Neural cell (in vitro differentiated cells): ENCODE measurements at regions not wholly inside any gene's neighbourhood (a gene's known extent, or its start where the extent isn't known, plus 50 kb on each side); places are given as distances from the start of the nearest gene placed in this dataset.

ENCODE experiments used
- H2AFZ ChIP-seq: fragments of 200-600, 300-800 bp; sonication (generic), shearing (Covaris generic); 2 replicates; pipeline ENCODE4 v1.6.0; 2014; ENCODE audit warnings: low read depth, mild to moderate bottlenecking, antibody characterized with exemption, low read length, moderate library complexity
- H3F3A ChIP-seq: fragments of 200-600 bp; shearing (Covaris generic); 2 replicates; pipeline ENCODE4 v1.6.1; 2016; ENCODE audit warnings: mild to moderate bottlenecking, moderate library complexity, mixed read lengths, antibody characterized with exemption, low read length; ENCODE audit not compliant: insufficient read depth, poor library complexity, severe bottlenecking
- H3K27ac ChIP-seq: fragments of 200-600, 300-800 bp; sonication (generic), shearing (Covaris generic); 2 replicates; pipeline ENCODE4 v1.5.1; 2014; ENCODE audit warnings: mild to moderate bottlenecking, low read length, moderate library complexity
- H3K27me3 ChIP-seq: fragments of 300-800, 200-600 bp; sonication (generic), shearing (Covaris generic); 2 replicates; pipeline ENCODE4 v1.6.0; 2014; ENCODE audit warnings: mild to moderate bottlenecking, low read depth, low read length, moderate library complexity; ENCODE audit not compliant: insufficient read depth
- H3K36me3 ChIP-seq: fragments of 300-800, 200-600 bp; sonication (generic), shearing (Covaris generic); 2 replicates; pipeline ENCODE4 v1.5.1; 2014; ENCODE audit warnings: mild to moderate bottlenecking, antibody characterized with exemption, low read length, moderate library complexity; ENCODE audit not compliant: insufficient read depth
- H3K4me2 ChIP-seq: fragments of 300-800, 200-600 bp; sonication (generic), shearing (Covaris generic); 2 replicates; pipeline ENCODE4 v1.6.0; 2014; ENCODE audit warnings: mild to moderate bottlenecking, low read length
- H3K4me3 ChIP-seq: fragments of 300-800, 200-600 bp; sonication (generic), shearing (Covaris generic); 2 replicates; pipeline ENCODE4 v1.5.1; 2014; ENCODE audit warnings: mild to moderate bottlenecking, low read length, moderate library complexity
- H3K79me2 ChIP-seq: fragments of 200-600 bp; shearing (Covaris generic); replicated peaks from 2 replicates; pipeline ENCODE4 v1.6.0; 2014; ENCODE audit warnings: mild to moderate bottlenecking, low read length, moderate library complexity; ENCODE audit not compliant: insufficient read depth
- H3K9ac ChIP-seq: fragments of 300-800, 200-600 bp; sonication (generic), shearing (Covaris generic); 2 replicates; pipeline ENCODE4 v1.6.1; 2016; ENCODE audit warnings: mild to moderate bottlenecking, low read length, mixed read lengths
- H3K9me2 ChIP-seq: fragments of 200-600 bp; shearing (Covaris generic); 2 replicates; pipeline ENCODE4 v1.6.1; 2016; ENCODE audit warnings: mild to moderate bottlenecking, low read length, mixed read lengths; ENCODE audit not compliant: insufficient read depth
- H3K9me3 ChIP-seq: fragments of 200-600, 300-800 bp; sonication (generic), shearing (Covaris generic); 2 replicates; pipeline ENCODE4 v1.6.1; 2016; ENCODE audit warnings: mild to moderate bottlenecking, mixed run types, low read length, moderate library complexity, mixed read lengths
- H4K20me1 ChIP-seq: fragments of 200-600 bp; shearing (Covaris generic); 2 replicates; pipeline ENCODE4 v1.6.1; 2016; ENCODE audit warnings: mild to moderate bottlenecking, mixed run types; ENCODE audit not compliant: insufficient read depth
- CTCF ChIP-seq: fragments of 450-650 bp; IDR thresholded peaks from 2 replicates; pipeline ENCODE4 v1.5.1; 2014; ENCODE audit warnings: antibody characterized with exemption, mild to moderate bottlenecking, moderate library complexity; ENCODE audit not compliant: poor library complexity, severe bottlenecking
- EP300 ChIP-seq: fragments of 450-650 bp; conservative IDR thresholded peaks from 2 replicates; pipeline ENCODE4 v1.6.1; 2014; ENCODE audit warnings: antibody characterized with exemption, mild to moderate bottlenecking, moderate library complexity; ENCODE audit not compliant: poor library complexity, severe bottlenecking
- EZH2 ChIP-seq: fragments of 200-600, 300-800 bp; shearing (Covaris generic), sonication (generic); IDR thresholded peaks from 2 replicates; pipeline ENCODE4 v1.6.1; 2014; ENCODE audit warnings: antibody characterized with exemption, low read length, borderline replicate concordance, mild to moderate bottlenecking; ENCODE audit not compliant: insufficient read depth, poor library complexity, severe bottlenecking
- MXI1 ChIP-seq: fragments of 450-650 bp; conservative IDR thresholded peaks from 2 replicates; pipeline ENCODE4 v1.6.1; 2014; ENCODE audit warnings: antibody characterized with exemption, mild to moderate bottlenecking; ENCODE audit not compliant: poor library complexity, severe bottlenecking
- POLR2AphosphoS5 ChIP-seq: IDR thresholded peaks from 2 replicates; pipeline ENCODE4 v1.6.1; 2012
- RAD21 ChIP-seq: fragments of 450-650 bp; conservative IDR thresholded peaks from 2 replicates; pipeline ENCODE4 v1.6.1; 2014; ENCODE audit warnings: antibody characterized with exemption, mild to moderate bottlenecking, moderate library complexity
- REST ChIP-seq: IDR thresholded peaks from 2 replicates; pipeline ENCODE4 v1.6.1; 2012; ENCODE audit warnings: borderline replicate concordance
- SMC3 ChIP-seq: fragments of 450-650 bp; conservative IDR thresholded peaks from 2 replicates; pipeline ENCODE4 v1.6.1; 2014; ENCODE audit warnings: antibody characterized with exemption, mild to moderate bottlenecking, moderate library complexity; ENCODE audit not compliant: poor library complexity
- TAF1 ChIP-seq: IDR thresholded peaks from 2 replicates; pipeline ENCODE4 v1.6.1; 2012; ENCODE audit warnings: low read depth

GRCh38 chr5:121008041-121008440 lies 543.9 kb downstream of the PRR16 start:
- H2AFZ ChIP-seq: no peak overlapping the region
- H3K9ac ChIP-seq: no peak overlapping the region
- H3K9me2 ChIP-seq: no peaks in the 10 kb centered on the region
- no peaks in the 10 kb centered on the region for H3K36me3 ChIP-seq
- H3K4me3 ChIP-seq: no peak overlapping the region
- no peaks in the 10 kb centered on the region for H4K20me1 ChIP-seq
- no peaks in the 10 kb centered on the region for H3K27me3 ChIP-seq
- TF ChIP-seq SMC3 (no peak), EZH2 (no peak), POLR2AphosphoS5 (peak; percentile 70), REST (peak; percentile 96), TAF1 (no peak), EP300 (peak; percentile 87), CTCF (no peak), MXI1 (no peak), RAD21 (no peak)
- H3K27ac ChIP-seq: no peak overlapping the region
- H3K9me3 ChIP-seq: no peaks in the 10 kb centered on the region
- H3K4me2 ChIP-seq: no peak overlapping the region
- no peaks in the 10 kb centered on the region for H3F3A ChIP-seq
- H3K79me2 ChIP-seq: no peaks in the 10 kb centered on the region

- TF ChIP-seq MXI1 (no peak), CTCF (no peak), EP300 (no peak), TAF1 (no peak), EZH2 (no peak), SMC3 (no peak)
- no peak overlapping the region for H3K27ac ChIP-seq
- H3K79me2 ChIP-seq: no peaks in the 10 kb centered on the region
- no peak overlapping the region for H3K4me2 ChIP-seq
- no peaks in the 10 kb centered on the region for H3K27me3 ChIP-seq
- no peak overlapping the region for H3K9ac ChIP-seq
- H3K4me3 ChIP-seq: no peak overlapping the region
- H3K9me3 ChIP-seq: no peaks in the 10 kb centered on the region
- no peaks in the 10 kb centered on the region for H3F3A ChIP-seq
- no peak overlapping the region for H2AFZ ChIP-seq
- no peaks in the 10 kb centered on the region for H3K9me2 ChIP-seq
- no peaks in the 10 kb centered on the region for H3K36me3 ChIP-seq
- H4K20me1 ChIP-seq: no peaks in the 10 kb centered on the region
Measured at GRCh38 chr5:121009058-121009457, 545.0 kb downstream of the PRR16 start.
